PC-9 (cell line): ENCODE measurements at regions not wholly inside any gene's neighbourhood (a gene's known extent, or its start where the extent isn't known, plus 50 kb on each side); places are given as distances from the start of the nearest gene placed in this dataset.

Experiments used
- BruUV-seq: library from RNA; stranded (reverse); fragments of 400-500 nt; replicated peaks from 2 replicates; lab custom pipeline; 2021; lab: Mats Ljungman, UMichigan
- CTCF ChIA-PET: fragments of 300-600 bp; sonication (Branson Sonifier 250); formaldehyde crosslinking; loops from one replicate; lab custom pipeline; 2022; ENCODE audit warnings: antibody characterized with exemption; lab: Charles Lee
- POLR2A ChIA-PET: fragments of 300-600 bp; sonication (Branson Sonifier 250); formaldehyde crosslinking; loops from one replicate; lab custom pipeline; 2022; ENCODE audit warnings: antibody characterized with exemption; ENCODE audit not compliant: unreplicated experiment; lab: Charles Lee
- DNase-seq, 2 experiments: peaks; one replicate each; pipeline versions ENCODE4 v3.0.0 to v3.0.0-alpha.2; 2015 to 2022; ENCODE audit warnings: mixed read lengths in 1 of 2
- H2AFZ ChIP-seq: fragments of 200-600 bp; sonication (generic); 2 replicates; pipeline ENCODE4 v1.8.1; 2017; ENCODE audit warnings: antibody characterized with exemption
- H3F3A ChIP-seq: fragments of 200-600 bp; sonication (generic); 2 replicates; pipeline ENCODE4 v1.8.1; 2017; ENCODE audit warnings: antibody characterized with exemption, mild to moderate bottlenecking, low read depth; ENCODE audit not compliant: insufficient read depth
- H3K27ac ChIP-seq: fragments of 200-600 bp; sonication (generic); 2 replicates; pipeline ENCODE4 v1.6.1; 2016; ENCODE audit warnings: mixed run types
- H3K27me3 ChIP-seq: fragments of 200-600 bp; sonication (generic); 2 replicates; pipeline ENCODE4 v1.6.1; 2016; ENCODE audit warnings: low read depth, mixed run types; ENCODE audit not compliant: insufficient read depth
- H3K36me3 ChIP-seq: fragments of 200-600 bp; sonication (generic); 2 replicates; pipeline ENCODE4 v1.6.1; 2016; ENCODE audit warnings: low read depth, mixed run types
- H3K4me1 ChIP-seq: fragments of 200-600 bp; sonication (generic); replicated peaks from 2 replicates; pipeline ENCODE4 v1.6.1; 2016; ENCODE audit warnings: mixed run types; ENCODE audit not compliant: insufficient read depth
- H3K4me2 ChIP-seq: fragments of 200-600 bp; sonication (generic); 2 replicates; pipeline ENCODE4 v1.6.1; 2017; ENCODE audit warnings: mixed run types
- H3K4me3 ChIP-seq: fragments of 200-600 bp; sonication (generic); 2 replicates; pipeline ENCODE4 v1.6.1; 2016; ENCODE audit warnings: mixed run types
- H3K79me2 ChIP-seq: fragments of 200-600 bp; sonication (generic); 2 replicates; pipeline ENCODE4 v1.6.1; 2017; ENCODE audit warnings: low read depth, mixed run types
- H3K9me2 ChIP-seq: fragments of 200-600 bp; sonication (generic); 2 replicates; pipeline ENCODE4 v1.8.1; 2017; ENCODE audit warnings: mild to moderate bottlenecking; ENCODE audit not compliant: insufficient read depth
- H3K9me3 ChIP-seq: fragments of 200-600 bp; sonication (generic); 2 replicates; pipeline ENCODE4 v1.8.1; 2016; ENCODE audit warnings: low read depth; ENCODE audit not compliant: insufficient read depth
- H4K20me1 ChIP-seq: fragments of 200-600 bp; sonication (generic); 2 replicates; pipeline ENCODE4 v1.8.1; 2017; ENCODE audit not compliant: insufficient read depth
- CTCF ChIP-seq: fragments of 200-600 bp; sonication (generic); conservative IDR thresholded peaks from 2 replicates; pipeline ENCODE4 v1.6.1; 2017; ENCODE audit warnings: mixed run types, antibody characterized with exemption, mild to moderate bottlenecking, moderate library complexity
- EZH2 ChIP-seq: fragments of 200-600 bp; sonication (generic); IDR thresholded peaks from 2 replicates; pipeline ENCODE4 v1.8.0; 2017; ENCODE audit warnings: antibody characterized with exemption, low read depth
- intact Hi-C: fragments of 100-400 bp; cut with micrococcal nuclease; formaldehyde crosslinking; loops from one replicate; pipeline ENCODE4 v1.10.0; 2022; ENCODE audit not compliant: unreplicated experiment

GRCh38 chr18:41761333-41762018 lies 193.6 kb upstream of the PIK3C3 start:
- Histone ChIP-seq H3K4me3 (no peak overlapping the region), H3K27ac (peak overlapping the region; percentile 67), H3K9me3 (0 out of 2 replicates have a peak, but pooled peaks cover 4% of the 10 kb centered on the region), H3K27me3 (no peaks in the 10 kb centered on the region), H3K4me1 (peaks cover 21% of the 10 kb centered on the region), H3K4me2 (peak overlapping the region; percentile 50), H3K79me2 (no peaks in the 10 kb centered on the region), H3K9me2 (no peaks in the 10 kb centered on the region), H3K36me3 (no peaks in the 10 kb centered on the region), H3F3A (peaks cover 17% of the 10 kb centered on the region), H4K20me1 (no peaks in the 10 kb centered on the region), H2AFZ (no peak overlapping the region)
- peak; percentile 1 to 89 for DNase-seq
- TF ChIP-seq CTCF (no peak), EZH2 (no peak)
- no TSS peak for BruUV-seq
- intact Hi-C loops = no loop called here
- ChIA-PET POLR2A (no interaction called here), CTCF (interaction anchor here (0.6 kb wide), 2 partner anchors 67 to 139 kb away, joined by 3 to 4 read pairs; no protein-coding TSS in a partner anchor)

- H3K9me3 ChIP-seq = 0 out of 2 replicates have a peak, but pooled peaks cover 4% of the 10 kb centered on the region
- ChIA-PET POLR2A (no interaction called here), CTCF (no interaction called here)
- no peaks in the 10 kb centered on the region for H4K20me1 ChIP-seq
- intact Hi-C loops = no loop called here
- no peak overlapping the region for H2AFZ ChIP-seq
- no peak for DNase-seq
- no peak overlapping the region for H3K27ac ChIP-seq
- H3K4me1 ChIP-seq = peaks cover 21% of the 10 kb centered on the region
- no TSS peak for BruUV-seq
- H3F3A ChIP-seq = peaks cover 17% of the 10 kb centered on the region
- H3K4me3 ChIP-seq = no peak overlapping the region
- no peaks in the 10 kb centered on the region for H3K36me3 ChIP-seq
- no peaks in the 10 kb centered on the region for H3K27me3 ChIP-seq
- no peaks in the 10 kb centered on the region for H3K79me2 ChIP-seq
- TF ChIP-seq EZH2 (no peak), CTCF (no peak)
- H3K4me2 ChIP-seq = no peak overlapping the region
- H3K9me2 ChIP-seq = no peaks in the 10 kb centered on the region
These were observed 196.5 kb upstream of the PIK3C3 start for GRCh38 chr18:41758534-41758933.

- Histone ChIP-seq H3K4me3 (no peak overlapping the region), H3K36me3 (no peaks in the 10 kb centered on the region), H2AFZ (no peak overlapping the region), H3K27me3 (no peaks in the 10 kb centered on the region), H3K79me2 (no peaks in the 10 kb centered on the region), H3K27ac (no peak overlapping the region), H3K4me2 (no peak overlapping the region), H3K9me3 (no peaks in the 10 kb centered on the region), H3K4me1 (peaks cover 4% of the 10 kb centered on the region), H3F3A (peaks cover under 1% of the 10 kb centered on the region; the same call in 1 of the 2 replicates), H3K9me2 (no peaks in the 10 kb centered on the region), H4K20me1 (no peaks in the 10 kb centered on the region)
- TF ChIP-seq EZH2 (no peak), CTCF (no peak)
- ChIA-PET CTCF (no interaction called here), POLR2A (interaction anchor here (0.7 kb wide), 1 partner anchor 1583 kb away, joined by 3 read pairs; no protein-coding TSS in a partner anchor)
- no peak for DNase-seq
- intact Hi-C loops = no loop called here
- no TSS peak for BruUV-seq
These were observed 198.9 kb upstream of the PIK3C3 start for GRCh38 chr18:41756141-41756540.
